ENCODE measurements at regions not wholly inside any gene's neighbourhood (a gene's known extent, or its start where the extent isn't known, plus 50 kb on each side); places are given as distances from the start of the nearest gene placed in this dataset.

DNA sequence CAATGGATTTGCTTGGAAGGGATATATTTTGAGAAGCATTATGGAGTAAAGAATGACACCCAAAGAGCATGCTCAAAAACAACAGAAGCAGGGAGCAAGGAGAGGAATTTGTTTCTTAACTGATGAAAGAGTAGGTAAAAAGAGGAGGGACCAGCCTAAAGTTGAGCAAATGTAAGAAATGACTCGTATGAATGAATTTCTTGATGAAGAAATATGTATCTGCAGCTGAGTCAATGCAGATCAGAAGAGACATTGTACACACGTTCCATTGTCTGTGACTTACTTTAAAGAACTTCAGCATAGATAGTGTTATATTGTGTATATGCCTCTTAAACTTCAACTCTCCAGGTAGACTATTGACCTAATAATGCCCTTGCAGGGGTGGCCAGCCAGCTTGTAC, 112.7 kb upstream of the NREP start:
- TF ChIP-seq POLR2A (IDR thresholded peaks at IDR 0.05; ENCODE audit: low read depth, low read length) (no peak), POLR2AphosphoS5 (IDR thresholded peaks at IDR 0.05; ENCODE audit: low read depth, low read length) (no peak), TAF1 (IDR thresholded peaks at IDR 0.05; ENCODE audit: borderline replicate concordance, low read depth, low read length) (no peak)
